VCaP (cell line): ENCODE measurements at regions not wholly inside any gene's neighbourhood (a gene's known extent, or its start where the extent isn't known, plus 50 kb on each side); places are given as distances from the start of the nearest gene placed in this dataset.

ENCODE experiments used
- H3K27ac ChIP-seq: fragments of 450-650 bp; 2 replicates; pipeline ENCODE4 v1.5.1; 2017
- TF ChIP-seq, protein P1 (sequence below): fragments of 450-650 bp; conservative IDR thresholded peaks from 2 replicates; pipeline ENCODE4 v1.5.1; 2017; ENCODE audit warnings: mild to moderate bottlenecking, moderate library complexity

DNA sequence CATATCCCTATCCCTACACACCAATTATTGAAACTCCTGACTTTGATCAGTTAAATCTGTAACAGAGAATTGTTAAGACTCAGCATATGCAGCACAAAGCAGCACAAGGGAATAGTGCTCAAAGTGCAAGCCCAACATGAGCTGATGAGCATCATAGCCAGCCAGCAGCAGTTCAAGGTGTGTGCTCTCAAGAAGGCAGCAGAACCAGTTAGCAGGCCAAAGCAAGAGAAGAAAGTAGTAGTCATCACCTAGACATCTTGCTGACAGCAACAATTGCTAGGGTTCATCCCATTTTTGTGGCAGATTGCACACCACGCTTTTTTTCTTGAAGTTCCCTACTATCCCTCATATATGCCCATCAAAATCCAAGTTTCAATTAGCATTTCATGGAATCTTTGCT lies 478.3 kb downstream of the COL11A1 start:
- no peak overlapping the region for H3K27ac ChIP-seq
- TF ChIP-seq, protein P1, sequence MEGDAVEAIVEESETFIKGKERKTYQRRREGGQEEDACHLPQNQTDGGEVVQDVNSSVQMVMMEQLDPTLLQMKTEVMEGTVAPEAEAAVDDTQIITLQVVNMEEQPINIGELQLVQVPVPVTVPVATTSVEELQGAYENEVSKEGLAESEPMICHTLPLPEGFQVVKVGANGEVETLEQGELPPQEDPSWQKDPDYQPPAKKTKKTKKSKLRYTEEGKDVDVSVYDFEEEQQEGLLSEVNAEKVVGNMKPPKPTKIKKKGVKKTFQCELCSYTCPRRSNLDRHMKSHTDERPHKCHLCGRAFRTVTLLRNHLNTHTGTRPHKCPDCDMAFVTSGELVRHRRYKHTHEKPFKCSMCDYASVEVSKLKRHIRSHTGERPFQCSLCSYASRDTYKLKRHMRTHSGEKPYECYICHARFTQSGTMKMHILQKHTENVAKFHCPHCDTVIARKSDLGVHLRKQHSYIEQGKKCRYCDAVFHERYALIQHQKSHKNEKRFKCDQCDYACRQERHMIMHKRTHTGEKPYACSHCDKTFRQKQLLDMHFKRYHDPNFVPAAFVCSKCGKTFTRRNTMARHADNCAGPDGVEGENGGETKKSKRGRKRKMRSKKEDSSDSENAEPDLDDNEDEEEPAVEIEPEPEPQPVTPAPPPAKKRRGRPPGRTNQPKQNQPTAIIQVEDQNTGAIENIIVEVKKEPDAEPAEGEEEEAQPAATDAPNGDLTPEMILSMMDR, result no peak

DNA sequence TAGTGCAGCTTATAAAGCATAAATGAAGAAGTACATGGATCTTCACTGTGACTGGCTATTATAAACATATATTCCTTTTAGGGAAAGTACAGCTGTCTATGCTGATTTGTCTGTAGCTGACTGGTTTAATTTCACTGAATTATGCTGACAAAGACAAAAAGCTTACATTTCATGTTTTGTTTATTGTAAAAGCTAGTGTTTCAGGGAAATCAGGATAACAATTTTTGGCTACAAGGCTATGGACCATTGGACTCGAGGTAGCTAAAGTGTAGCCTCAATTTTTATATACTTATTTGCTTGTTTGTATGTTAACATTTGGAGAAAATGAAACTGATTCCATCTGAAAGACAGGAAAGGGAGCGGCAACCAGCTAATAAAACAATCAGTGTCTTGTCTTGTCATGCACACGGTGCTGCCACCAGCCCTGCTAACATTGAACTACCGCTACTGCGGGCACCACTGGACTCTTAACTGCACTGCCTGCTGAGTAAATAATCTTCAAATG lies 480.2 kb downstream of the COL11A1 start:
- TF ChIP-seq, protein P1, result no peak
- no peak overlapping the region for H3K27ac ChIP-seq

DNA sequence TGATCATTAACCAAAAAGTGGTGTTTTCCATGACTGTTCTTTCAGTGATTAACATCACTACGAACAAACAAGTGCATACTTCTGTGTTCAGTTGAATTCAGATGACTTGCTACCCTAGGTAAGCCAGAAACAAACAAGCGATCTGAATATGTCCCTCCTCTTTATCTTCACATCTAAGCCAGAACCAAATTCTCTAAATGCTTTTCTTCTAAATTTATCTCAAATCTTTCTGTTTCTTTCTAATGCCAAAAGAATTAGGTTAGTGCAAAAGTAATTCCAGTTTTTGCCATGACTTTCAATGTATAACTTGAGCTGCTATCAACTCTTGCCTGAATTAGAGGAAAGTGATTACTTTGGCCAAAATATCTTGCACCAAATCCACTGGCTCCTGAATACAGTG lies 481.2 kb downstream of the COL11A1 start:
- TF ChIP-seq, protein P1, result no peak
- no peak overlapping the region for H3K27ac ChIP-seq

DNA sequence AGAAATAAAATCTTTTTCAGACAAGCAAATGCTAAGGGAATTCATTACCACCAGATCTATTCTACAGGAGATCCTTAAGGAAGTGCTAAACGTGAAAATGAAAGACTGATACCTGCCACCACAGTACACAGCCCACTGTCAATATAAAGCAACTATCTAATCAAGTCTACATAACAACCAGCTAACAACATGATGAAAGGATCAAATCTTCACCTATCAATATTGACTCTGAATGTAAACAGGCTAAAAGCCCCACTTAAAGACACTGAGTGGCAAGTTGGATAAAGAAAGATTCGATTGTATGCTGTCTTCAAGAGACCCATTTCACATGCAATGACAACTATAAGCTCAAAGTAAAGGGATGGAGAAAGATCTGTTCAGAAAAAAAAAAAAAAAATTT lies 492.4 kb downstream of the COL11A1 start:
- TF ChIP-seq, protein P1, result no peak

DNA sequence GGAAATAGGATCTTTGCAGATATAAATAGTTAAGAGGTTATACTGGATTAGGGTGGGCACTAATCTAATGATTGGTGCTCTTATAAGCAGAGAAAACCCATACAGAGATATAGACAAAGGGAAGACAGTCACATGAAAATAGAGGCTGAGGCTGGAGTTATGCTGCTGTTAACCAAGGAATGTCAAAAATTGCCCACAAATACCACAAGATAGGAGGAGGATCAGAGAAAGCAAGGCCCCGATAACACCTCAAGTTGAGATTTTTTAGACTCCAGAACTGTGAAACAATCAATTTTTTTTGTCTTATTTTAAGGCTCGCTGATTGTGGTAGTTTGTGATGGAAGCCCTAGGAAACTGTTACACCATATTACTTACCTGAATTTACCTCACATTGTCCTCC lies 513.2 kb downstream of the COL11A1 start:
- H3K27ac ChIP-seq, result no peak overlapping the region
- TF ChIP-seq, protein P1, result no peak

More for the DNA sequence above, 492.4 kb downstream of the COL11A1 start:
- no peak overlapping the region for H3K27ac ChIP-seq

DNA sequence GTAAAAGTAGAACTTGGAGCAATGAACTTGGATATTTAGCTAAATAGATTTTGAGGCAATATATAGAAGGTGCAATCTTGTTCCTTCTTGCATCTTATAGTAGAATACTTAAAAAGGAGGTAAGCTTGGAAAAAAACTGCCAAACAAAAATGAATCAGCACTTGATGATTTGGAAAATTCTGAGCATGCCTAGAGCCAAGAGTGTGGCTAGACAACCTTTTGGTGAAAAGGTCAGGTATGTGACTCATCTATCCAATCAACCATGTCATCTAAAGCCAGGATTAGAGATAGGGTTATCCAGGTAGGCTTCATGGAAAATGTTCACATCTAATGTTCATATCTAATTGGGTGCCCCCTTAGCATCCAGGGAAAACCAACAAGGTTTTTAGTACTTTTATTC lies 515.0 kb downstream of the COL11A1 start:
- TF ChIP-seq, protein P1, result no peak
- H3K27ac ChIP-seq, result no peak overlapping the region

DNA sequence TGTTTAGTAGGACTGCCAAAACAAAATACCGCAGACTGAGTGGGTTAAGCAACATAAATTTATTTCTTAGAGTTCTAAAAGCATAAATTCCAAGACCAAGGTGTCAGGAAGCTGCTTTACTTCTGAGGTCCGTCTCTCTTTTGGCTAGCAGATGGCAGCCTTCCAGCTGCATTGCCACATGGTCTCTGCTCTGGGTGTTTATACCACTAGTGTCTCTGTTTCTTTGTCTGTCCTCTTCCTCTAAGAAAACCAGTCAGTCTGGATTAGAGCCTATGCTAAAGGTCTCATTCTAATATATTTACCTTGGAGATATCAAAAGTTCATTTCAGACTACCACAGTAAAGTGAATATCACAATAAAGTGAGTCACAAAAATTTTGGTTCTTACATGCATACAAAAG lies 519.8 kb downstream of the COL11A1 start:
- H3K27ac ChIP-seq, result no peak overlapping the region
- TF ChIP-seq, protein P1, result no peak
